ENCODE measurements at regions not wholly inside any gene's neighbourhood (a gene's known extent, or its start where the extent isn't known, plus 50 kb on each side); places are given as distances from the start of the nearest gene placed in this dataset.

DNA sequence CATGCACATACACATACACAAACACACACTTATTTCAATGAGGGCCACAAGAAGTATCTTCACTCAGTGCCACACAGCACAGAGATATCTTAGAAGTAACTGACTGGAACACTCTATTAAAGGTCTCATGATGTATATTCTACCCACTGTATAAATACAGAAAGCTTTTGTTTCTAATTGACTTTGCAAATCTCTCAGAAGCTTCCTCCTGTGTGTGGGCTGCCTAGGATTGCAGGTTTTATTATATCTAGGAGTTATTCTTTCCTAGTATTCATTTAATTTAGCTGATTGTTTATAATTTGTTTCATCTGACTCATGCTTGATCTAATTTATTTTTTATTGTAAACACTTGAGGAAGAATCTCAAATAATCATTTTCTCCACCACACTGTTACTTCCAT, 262.4 kb upstream of the ACTBL2 start:
- TF ChIP-seq POLR2AphosphoS5 (IDR thresholded peaks at IDR 0.05; ENCODE audit: low read depth, low read length), result no peak
- no peak for TF ChIP-seq TAF1 (IDR thresholded peaks at IDR 0.05; ENCODE audit: low read depth, low read length)
- TF ChIP-seq POLR2A (IDR thresholded peaks at IDR 0.05; ENCODE audit: low read depth, low read length), result no peak
- no peak for TF ChIP-seq PAX5 (IDR thresholded peaks at IDR 0.05; ENCODE audit: insufficient read depth, low read length, severe bottlenecking)
